Superior temporal gyrus (tissue), 1 donor: ENCODE measurements at regions not wholly inside any gene's neighbourhood (a gene's known extent, or its start where the extent isn't known, plus 50 kb on each side); places are given as distances from the start of the nearest gene placed in this dataset.
A peak's percentile ranks its signal among the peaks of the same experiment; 100 is the strongest.

Experiments used
- DNase-seq: peaks from one replicate; pipeline ENCODE4 v3.0.0-alpha.2; 2016; ENCODE audit errors: extremely low spot score

GRCh38 chr7:45988405-45989057 lies 67.5 kb upstream of the IGFBP3 start:
- no peak for DNase-seq

GRCh38 chr7:45987521-45988290 lies 66.6 kb upstream of the IGFBP3 start:
- DNase-seq, result no peak

DNA sequence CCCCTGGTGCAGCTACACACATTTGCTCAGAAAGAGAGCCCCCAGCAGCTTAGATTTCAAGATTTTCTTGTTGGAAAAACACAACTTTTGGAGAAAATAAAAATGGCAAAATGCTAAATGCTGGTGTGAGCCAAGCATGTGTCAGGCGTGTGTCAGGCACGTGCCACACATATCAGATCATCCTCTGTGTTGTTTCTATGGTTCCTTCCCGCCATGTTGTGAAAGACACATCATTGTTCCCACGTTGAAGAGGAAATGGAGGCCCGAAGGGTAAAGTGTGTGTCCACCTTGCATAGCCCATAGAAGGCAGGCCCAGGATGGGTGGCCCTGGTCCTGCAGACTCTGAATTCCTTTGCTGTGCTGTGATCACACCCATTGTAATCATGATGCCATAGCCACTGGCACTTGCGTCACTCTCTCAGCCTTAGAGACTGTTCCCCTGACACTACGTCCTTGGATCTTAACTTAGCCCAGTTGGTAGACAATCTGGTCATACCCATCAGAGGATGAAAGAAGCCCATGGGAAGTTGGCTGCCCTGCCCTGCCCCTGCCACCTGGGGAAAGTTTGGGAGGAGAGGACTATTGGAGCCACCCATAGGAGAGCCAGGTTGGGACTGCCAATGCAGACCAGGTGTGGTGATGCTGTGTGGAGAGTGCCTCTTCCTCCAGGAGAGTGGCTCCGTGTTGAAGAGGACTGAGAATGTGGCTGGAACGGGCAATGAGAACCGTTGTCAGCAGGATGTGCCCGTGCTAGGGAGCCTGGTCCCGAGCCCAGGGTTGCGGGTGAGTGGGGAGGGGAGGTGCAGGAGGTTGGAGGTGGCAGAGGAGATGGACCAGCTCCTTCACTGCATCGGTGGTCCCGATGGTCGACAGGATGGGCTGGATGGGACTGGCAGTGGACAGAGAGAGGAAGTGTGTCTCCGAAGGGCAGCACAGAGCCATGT lies 65.6 kb upstream of the IGFBP3 start:
- no peak for DNase-seq

DNA sequence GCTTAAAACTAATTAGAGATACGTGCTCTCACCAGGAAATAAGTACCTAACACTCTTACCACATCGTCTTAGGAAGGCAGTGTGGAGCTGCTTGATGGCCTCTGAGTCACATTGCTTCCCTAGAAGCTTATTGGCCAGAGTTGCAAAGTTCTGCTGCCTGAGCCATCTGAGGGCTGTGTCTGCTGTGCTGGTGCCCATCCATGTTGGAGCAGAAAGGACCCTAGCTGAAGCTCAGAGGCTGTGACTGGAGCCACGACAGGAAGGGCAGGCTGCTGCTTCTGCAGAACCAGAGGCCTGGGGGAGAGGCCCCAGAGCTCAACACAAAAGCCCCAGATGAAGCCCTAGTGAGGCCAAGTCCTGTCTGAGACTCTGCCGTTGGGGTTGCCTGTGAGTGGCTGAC lies 64.8 kb upstream of the IGFBP3 start:
- DNase-seq, result no peak

DNA sequence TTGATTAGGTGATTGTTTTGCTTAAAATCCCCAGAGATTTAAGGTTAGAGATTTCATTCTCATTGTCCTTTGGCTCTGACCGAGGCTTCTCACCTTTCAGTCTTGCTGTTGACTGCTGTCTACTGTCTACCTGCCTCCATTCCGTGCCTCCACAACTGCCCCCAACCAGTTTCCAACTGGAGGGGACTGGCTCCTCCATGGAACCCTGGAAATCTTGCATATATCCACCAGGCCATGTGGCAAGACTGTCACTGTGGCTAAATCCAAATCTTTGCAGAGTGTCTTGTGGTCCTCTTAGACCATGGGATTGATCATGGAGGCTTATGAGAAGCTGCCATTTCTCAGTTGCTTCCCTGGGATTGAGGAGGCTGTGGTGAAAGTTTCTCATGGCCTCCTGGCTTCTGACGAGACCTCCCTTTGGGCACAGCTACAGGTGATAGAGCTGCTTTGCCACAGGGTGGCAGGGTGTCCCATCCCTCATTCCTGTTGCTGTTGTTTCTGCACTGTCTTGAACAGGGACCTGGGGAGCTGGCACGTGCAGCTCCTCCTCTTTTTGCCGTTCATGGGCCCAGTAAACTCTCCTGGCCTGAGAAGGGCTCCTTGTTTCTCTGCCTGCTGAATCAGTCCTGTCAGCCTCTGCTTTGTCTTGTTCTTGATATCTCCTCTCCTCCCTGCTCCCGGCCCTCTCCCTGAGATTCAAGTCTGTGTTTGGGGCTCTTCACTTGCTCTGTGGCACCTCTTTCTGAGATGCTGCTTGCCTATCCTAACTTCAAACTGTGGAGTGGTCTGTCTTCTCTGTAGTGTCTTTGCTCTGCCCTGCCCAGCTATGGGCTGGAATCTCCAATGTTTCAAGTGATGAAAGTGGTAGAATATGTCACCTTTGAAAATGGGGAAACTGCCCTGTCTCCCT lies 63.6 kb upstream of the IGFBP3 start:
- no peak for DNase-seq

- DNase-seq, result no peak
Observed at GRCh38 chr7:45983720-45984255, 62.7 kb upstream of the IGFBP3 start.

- no peak for DNase-seq
Observed at GRCh38 chr7:45982907-45983719, 62.0 kb upstream of the IGFBP3 start.

- no peak for DNase-seq
Observed at GRCh38 chr7:45982132-45982531, 61.1 kb upstream of the IGFBP3 start.

DNA sequence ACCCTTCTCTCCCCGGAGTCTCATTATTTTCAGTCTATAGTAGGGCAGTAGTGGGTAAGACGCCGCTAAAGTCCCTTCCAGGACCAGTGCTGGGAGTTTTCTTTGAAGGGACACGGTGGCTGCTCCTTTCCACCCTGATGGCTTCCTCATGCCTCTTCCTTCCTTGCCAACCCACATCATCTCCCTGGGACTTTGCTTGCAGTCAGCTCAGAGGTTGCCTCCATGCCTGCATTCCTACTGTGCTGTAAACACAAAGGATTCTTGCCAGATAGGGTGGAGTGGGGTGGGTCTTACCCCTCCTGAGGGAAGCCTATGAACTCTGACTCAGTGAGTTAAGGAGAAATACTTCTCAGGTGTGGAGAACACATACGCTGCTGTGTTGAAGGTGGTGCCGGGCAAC lies 59.9 kb upstream of the IGFBP3 start:
- DNase-seq, result no peak

GRCh38 chr7:45980181-45980905 lies 59.3 kb upstream of the IGFBP3 start:
- no peak for DNase-seq

GRCh38 chr7:45979275-45980180 lies 58.5 kb upstream of the IGFBP3 start:
- DNase-seq, result no peak

DNA sequence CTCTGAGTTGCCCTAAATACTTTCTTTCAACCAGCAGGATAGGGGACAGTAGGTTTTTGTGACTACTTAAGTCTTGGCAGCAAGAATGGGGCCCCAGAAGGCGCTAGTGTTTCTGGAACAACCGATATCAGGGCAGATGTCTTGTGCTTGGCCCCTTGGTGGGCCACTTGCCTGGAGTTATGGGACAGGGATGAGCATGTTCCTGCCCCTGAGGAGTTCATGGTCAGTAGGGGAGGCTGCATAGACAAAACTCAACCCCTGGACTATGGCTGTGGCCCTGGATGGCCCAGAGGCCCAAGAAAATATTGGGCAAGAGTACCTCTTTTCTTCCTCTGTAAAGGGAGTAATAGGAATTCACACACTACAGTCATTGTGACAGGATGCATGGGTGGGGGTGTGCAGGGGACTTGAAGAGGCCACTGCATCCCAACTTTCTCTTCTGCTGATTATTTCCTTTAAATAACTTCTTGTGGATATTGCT lies 57.7 kb upstream of the IGFBP3 start:
- DNase-seq, result no peak

- DNase-seq, result peak; percentile 37
Observed at GRCh38 chr7:45978010-45978681, 57.1 kb upstream of the IGFBP3 start.

DNA sequence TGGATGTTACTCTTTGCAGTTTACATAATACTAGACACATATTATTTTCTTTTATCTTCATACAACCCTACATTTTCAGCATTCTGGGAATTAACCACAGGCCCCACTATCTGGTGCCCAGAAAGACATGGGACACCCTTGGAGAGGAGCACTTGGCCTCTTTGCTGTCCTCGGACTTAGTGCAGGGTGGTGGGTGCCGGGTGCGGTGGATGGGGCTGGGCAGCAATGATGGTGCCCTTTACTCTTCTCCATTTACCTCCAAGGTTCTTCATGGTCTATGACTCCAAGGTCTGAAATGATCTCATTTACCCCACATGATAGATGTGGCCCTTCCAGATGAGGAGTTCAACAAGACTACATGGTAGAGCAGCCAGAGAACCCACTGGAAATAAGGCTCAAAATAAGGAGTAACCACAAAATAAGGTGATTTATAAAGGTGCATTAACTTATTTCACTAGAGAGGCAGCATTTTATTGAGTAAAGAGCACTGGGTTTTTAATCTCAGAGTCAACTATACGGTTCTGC lies 56.2 kb upstream of the IGFBP3 start:
- no peak for DNase-seq

GRCh38 chr7:45976485-45976856 lies 55.4 kb upstream of the IGFBP3 start:
- DNase-seq, result no peak

GRCh38 chr7:45975847-45976484 lies 54.9 kb upstream of the IGFBP3 start:
- DNase-seq, result no peak

- no peak for DNase-seq
Observed at GRCh38 chr7:45975367-45975766, 54.3 kb upstream of the IGFBP3 start.
